NCI-H82 treated with DMSO at 0.1 percent for 48 hours (cell line): ENCODE measurements at regions not wholly inside any gene's neighbourhood (a gene's known extent, or its start where the extent isn't known, plus 50 kb on each side); places are given as distances from the start of the nearest gene placed in this dataset.

ENCODE experiments used
- DNase-seq: peaks from one replicate; lab custom pipeline; 2025; ENCODE audit not compliant: unreplicated experiment; lab: John Stamatoyannopoulos, UW

- DNase-seq, result no peak
These were observed 631.8 kb upstream of the NOX3 start for GRCh38 chr6:156087487-156087886.

DNA sequence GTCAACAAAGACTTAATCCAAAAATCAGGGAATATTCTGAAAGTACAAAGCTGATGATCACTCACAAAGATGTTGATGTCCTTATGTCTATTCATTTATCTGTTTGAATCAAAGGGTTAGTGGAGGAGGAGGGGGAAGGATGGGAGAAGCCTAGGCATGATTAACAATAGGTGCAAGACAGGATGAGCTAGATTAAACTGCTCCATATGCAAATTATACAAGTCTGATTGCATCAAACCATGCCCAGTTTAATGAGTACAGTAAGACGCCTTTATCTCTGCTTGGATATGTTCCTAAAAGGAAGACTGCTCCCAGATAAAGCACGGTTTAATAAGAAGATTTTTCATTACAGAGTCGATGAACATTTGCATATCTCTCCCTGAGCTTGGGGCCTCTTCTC is 626.4 kb upstream of the NOX3 start:
- no peak for DNase-seq

GRCh38 chr6:156080371-156080770 is 624.7 kb upstream of the NOX3 start:
- no peak for DNase-seq

DNA sequence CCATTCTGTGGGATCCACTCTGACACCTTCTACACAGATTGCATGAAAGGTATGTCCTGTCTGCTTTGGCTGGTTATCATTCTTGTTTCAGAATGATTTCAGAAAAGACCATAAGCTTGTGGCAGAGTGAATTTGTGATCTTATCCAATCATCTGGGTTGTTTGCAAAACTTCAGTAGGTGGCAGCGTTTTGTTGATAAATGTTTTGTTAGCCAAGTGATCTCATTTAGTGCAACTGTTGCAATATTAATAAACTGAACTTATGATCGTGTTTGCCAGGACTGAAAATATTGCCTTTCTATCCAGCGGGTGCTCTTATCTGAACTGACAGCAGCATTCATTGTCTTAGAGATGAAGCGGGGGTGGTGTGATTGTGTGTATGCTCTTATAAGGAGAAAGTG is 613.2 kb upstream of the NOX3 start:
- no peak for DNase-seq

GRCh38 chr6:156065849-156066248 is 610.2 kb upstream of the NOX3 start:
- no peak for DNase-seq

GRCh38 chr6:156062091-156062563 is 606.5 kb upstream of the NOX3 start:
- no peak for DNase-seq

- no peak for DNase-seq
These were observed 605.8 kb upstream of the NOX3 start for GRCh38 chr6:156061465-156061864.

DNA sequence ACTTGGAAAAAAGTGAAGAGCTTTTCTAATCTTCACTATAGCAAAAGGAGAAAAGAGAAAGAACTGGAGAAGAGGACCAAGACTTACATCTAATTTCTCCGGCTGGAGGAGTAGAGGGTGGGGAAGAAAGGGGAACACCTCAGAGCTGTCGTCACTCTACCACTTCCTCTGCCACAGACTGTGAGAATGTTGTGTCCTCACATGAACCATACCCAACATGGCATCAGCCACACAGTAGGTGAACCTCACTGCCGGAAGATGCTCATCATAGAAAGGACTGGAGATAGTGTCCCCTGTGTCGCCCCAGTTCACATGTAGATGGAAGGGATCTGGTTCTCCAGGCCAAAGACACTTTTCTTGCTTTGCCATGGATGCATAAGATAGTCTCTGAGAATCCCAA is 604.4 kb upstream of the NOX3 start:
- DNase-seq, result no peak

- no peak for DNase-seq
These were observed 602.7 kb upstream of the NOX3 start for GRCh38 chr6:156058356-156058755.

DNA sequence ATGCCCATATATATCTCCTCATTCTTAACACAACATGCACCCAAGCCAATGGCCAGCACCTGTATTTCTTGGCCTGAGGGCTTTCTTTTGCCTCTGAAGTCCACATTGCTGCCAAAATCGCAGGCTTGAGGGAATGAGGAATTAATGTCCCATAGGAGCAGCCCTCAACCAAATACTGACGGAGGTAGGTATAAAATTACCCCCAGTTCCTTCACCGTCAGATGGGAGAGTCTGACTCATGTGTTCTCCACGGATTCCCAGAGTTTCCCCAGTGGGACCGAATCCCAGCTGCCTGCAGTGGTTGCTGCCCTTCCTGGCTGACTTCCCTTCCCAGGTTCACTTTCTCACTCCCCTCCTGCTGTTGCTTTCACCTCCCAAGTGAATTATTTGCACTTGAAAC is 602.2 kb upstream of the NOX3 start:
- no peak for DNase-seq

DNA sequence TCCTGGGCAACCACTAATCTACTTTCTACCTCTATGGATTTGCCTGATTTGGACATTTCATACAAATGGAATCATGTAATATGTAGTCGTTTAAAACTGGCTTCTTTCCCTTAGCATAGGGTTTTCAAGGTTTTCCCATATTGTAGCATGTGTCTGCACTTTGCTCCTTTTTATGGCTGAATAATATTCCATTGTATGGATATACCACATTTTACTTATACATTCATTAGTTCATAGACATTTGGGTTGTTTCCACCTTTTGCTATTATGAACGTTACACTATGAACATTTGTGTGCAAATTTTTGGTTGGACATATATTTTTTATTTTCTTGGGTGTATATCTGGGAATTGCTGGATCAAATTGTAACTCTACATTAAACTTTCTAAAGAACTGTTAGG is 600.4 kb upstream of the NOX3 start:
- no peak for DNase-seq

DNA sequence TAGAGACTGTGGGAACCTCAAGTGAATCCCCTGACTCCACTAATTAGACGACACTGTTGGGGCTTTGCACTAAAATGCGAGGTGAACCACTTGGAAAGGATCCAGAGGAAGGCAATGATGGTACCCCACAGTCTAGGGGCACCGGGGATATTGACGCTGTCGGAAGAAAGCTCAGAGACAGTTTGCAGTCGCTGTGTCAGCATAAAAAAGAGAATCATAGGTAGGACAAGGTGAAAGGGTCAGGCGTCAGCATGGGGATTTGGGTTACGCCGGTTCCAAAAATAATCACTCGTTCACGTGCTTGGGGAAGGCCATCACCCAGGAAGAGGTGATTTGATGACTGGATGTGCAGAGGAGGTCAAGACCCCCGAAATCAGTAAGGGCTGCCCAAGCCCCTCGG is 598.0 kb upstream of the NOX3 start:
- DNase-seq, result no peak

GRCh38 chr6:156046841-156047449 is 591.3 kb upstream of the NOX3 start:
- DNase-seq, result no peak

DNA sequence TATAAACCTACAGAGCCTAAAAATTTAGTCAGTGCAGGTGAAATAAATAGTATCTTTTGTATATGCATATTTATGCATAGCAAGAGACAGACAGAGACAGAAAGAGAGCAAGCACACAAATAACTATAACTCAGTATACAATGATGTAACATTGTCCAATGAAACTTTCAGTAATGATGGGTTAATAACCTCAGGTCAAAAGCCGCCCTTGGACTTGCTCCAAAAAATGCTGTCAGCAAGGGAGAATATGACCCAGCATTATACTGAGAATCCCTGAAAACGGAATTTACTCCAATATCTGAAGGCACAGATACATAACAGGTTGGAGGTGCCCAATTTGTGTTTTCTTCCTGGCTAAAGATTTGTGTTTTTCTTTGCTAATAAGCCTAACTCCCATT is 590.6 kb upstream of the NOX3 start:
- DNase-seq, result no peak

GRCh38 chr6:156045401-156046267 is 590.0 kb upstream of the NOX3 start:
- no peak for DNase-seq

- DNase-seq, result no peak
These were observed 578.0 kb upstream of the NOX3 start for GRCh38 chr6:156033598-156033997.

GRCh38 chr6:156031516-156031915 is 575.9 kb upstream of the NOX3 start:
- no peak for DNase-seq

DNA sequence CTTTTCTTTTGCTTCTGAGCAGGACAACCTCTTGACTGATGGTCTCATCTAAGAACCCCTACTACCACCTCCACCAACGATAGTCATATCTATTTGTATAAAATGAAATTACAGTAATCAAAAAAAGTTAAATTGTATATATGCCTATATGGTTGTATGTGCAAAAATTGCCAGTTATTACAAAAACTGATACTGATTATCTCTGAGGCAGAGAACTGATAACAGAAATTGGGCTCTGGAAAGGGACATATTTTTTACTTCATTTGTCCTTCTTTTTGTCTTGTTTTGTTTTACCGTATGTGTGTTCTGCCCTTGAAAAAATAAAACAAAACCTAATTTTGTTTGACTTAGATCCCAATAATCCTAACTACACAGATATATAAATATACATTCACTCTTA is 574.4 kb upstream of the NOX3 start:
- DNase-seq, result no peak

- peak; percentile 10 for DNase-seq
These were observed 573.8 kb upstream of the NOX3 start for GRCh38 chr6:156029286-156029985.

DNA sequence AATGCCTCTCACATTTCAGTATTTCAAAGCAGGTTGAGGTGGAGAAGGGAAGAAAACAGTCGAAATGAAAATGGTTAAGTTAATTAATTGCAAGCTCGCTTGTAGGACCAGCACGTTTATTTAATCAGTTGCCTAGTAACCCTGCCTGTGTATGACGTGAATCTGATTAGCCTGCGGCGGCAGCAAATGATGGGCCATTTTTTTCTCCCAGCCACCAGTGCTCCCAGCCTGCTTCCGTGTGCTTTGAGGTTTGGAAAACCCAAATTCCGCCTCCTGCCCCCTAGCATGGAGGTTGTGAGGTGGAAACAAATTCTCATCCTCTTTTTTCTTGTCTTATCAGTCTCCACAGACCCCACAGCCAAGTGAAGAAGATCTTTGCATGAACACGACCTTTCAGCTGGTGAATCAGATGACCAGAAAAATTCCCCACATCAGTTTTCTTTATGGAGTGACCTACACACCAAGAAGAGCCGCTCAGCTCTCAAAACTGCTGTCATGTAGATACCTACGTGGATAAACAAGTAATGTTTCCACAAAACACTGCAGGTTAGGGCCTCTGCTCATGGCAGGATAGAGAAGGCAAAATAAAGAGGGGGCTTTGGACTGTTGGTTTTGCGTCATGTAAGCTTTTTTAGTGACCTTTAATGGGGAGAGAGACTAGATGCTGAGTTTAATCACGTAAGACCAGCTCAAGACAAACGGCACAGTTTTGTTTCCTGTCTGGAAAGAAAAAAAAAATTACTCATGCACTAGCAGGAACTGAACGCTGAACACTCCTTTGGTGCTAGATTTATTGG is 572.9 kb upstream of the NOX3 start:
- DNase-seq, result peak; percentile 42

DNA sequence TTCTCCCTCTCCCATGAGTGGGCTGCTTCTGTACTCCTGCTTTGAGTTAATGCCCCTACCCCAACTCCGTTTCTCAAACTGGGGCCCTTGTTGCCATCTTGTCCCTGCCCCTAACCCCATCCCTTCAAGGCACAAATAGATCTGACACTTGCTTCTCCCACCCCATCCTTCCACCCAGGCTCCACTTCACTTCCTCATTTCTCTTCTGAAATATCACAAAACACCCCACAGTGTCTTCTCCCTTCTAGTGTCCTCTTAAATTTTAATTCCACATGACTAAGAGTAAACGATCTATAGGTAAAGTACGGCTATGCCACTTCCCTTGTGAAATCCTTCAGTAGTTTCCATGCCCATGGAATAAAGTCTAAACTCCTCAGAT is 571.6 kb upstream of the NOX3 start:
- no peak for DNase-seq
